ENCODE measurements at regions not wholly inside any gene's neighbourhood (a gene's known extent, or its start where the extent isn't known, plus 50 kb on each side); places are given as distances from the start of the nearest gene placed in this dataset.

- Histone ChIP-seq H3K4me3 (ENCODE audit: insufficient read depth, low read depth, low read length) (no peak overlapping the region), H3K36me3 (replicated peaks; ENCODE audit: control insufficient read depth, insufficient read depth, low read length) (no peaks in the 10 kb centered on the region), H3K27me3 (ENCODE audit: control insufficient read depth, insufficient read depth, low read length) (no peaks in the 10 kb centered on the region)
- DNase-seq, result no peak
These were observed 282.7 kb downstream of the HAO1 start for GRCh38 chr20:7657569-7657968.

DNA sequence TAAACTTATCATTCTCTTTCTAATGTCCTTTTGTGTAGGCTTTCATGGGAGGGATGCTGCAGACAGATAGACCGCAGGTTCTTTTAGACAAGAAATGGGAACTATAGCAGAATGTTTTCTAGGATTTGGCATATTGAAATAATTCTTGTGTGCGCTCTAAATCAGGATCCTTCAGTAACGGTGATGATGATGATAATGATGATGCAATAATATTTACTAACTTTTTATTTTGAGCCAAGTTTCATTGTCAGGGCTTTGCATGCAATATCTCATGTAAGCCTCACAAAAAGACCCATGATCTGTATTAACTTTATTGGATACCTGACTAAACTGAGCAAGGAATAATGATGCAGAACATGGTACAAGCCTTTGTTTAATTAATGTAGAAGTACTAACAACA, 280.1 kb downstream of the HAO1 start:
- H3K27me3 ChIP-seq (ENCODE audit: control insufficient read depth, insufficient read depth, low read length), result no peaks in the 10 kb centered on the region
- no peaks in the 10 kb centered on the region for H3K36me3 ChIP-seq (replicated peaks; ENCODE audit: control insufficient read depth, insufficient read depth, low read length)
- H3K4me3 ChIP-seq (ENCODE audit: insufficient read depth, low read depth, low read length), result no peak overlapping the region
- DNase-seq, result no peak

GRCh38 chr20:7665376-7665775, 274.9 kb downstream of the HAO1 start:
- H3K4me3 ChIP-seq (ENCODE audit: insufficient read depth, low read depth, low read length), result no peak overlapping the region
- DNase-seq, result no peak

DNA sequence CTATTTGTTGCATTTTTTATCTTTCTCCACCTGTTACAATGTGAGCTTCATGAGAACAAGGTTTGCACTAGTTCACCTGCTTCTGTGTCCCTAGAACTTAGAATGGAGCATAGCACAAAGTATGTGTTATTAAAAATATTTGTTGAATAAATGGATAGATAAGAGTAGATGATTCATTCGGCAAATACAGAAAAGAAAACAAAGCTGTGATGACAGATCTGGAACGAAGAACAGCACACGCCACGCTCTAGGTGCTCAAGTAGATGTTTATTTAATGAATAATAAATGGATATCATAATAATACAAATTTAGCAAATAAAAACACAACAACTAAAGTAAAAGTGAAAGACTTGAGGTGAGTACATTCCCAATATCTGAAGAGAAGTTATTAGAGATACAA, 273.1 kb downstream of the HAO1 start:
- Histone ChIP-seq H3K4me3 (ENCODE audit: insufficient read depth, low read depth, low read length) (no peak overlapping the region), H3K36me3 (replicated peaks; ENCODE audit: control insufficient read depth, insufficient read depth, low read length) (no peaks in the 10 kb centered on the region), H3K27me3 (ENCODE audit: control insufficient read depth, insufficient read depth, low read length) (no peaks in the 10 kb centered on the region)
- DNase-seq, result no peak

More at GRCh38 chr20:7665376-7665775, 274.9 kb downstream of the HAO1 start:
- H3K36me3 ChIP-seq (replicated peaks; ENCODE audit: control insufficient read depth, insufficient read depth, low read length), result no peaks in the 10 kb centered on the region
- no peaks in the 10 kb centered on the region for H3K27me3 ChIP-seq (ENCODE audit: control insufficient read depth, insufficient read depth, low read length)

- Histone ChIP-seq H3K27me3 (ENCODE audit: control insufficient read depth, insufficient read depth, low read length) (no peaks in the 10 kb centered on the region), H3K4me3 (ENCODE audit: insufficient read depth, low read depth, low read length) (no peak overlapping the region), H3K36me3 (replicated peaks; ENCODE audit: control insufficient read depth, insufficient read depth, low read length) (no peaks in the 10 kb centered on the region)
- DNase-seq, result no peak
These were observed 267.7 kb downstream of the HAO1 start for GRCh38 chr20:7672571-7672970.

GRCh38 chr20:7673841-7674240, 266.4 kb downstream of the HAO1 start:
- no peaks in the 10 kb centered on the region for H3K36me3 ChIP-seq (replicated peaks; ENCODE audit: control insufficient read depth, insufficient read depth, low read length)
- no peak for DNase-seq
- H3K27me3 ChIP-seq (ENCODE audit: control insufficient read depth, insufficient read depth, low read length), result no peaks in the 10 kb centered on the region
- H3K4me3 ChIP-seq (ENCODE audit: insufficient read depth, low read depth, low read length), result no peak overlapping the region

DNA sequence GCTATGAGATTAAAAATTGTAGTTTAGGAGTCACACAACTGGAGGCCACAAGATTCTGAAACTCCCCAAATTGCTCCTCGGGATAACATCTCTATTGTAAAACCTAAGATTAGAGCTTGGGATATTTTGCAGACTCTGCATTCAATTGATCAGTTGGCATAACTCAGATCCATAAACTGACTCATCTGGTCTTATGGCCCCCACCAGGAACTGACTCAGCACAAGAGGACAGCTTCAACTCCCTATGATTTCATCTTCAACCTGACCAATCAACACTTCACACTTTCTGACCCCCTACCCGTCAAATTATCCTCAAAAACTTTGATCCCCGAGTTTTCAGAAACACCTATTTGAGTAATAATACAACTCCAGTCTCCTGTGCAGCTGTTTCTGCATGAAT, 257.3 kb downstream of the HAO1 start:
- Histone ChIP-seq H3K36me3 (replicated peaks; ENCODE audit: control insufficient read depth, insufficient read depth, low read length) (no peaks in the 10 kb centered on the region), H3K4me3 (ENCODE audit: insufficient read depth, low read depth, low read length) (no peak overlapping the region), H3K27me3 (ENCODE audit: control insufficient read depth, insufficient read depth, low read length) (no peaks in the 10 kb centered on the region)
- no peak for DNase-seq

GRCh38 chr20:7687065-7687464, 253.2 kb downstream of the HAO1 start:
- H3K4me3 ChIP-seq (ENCODE audit: insufficient read depth, low read depth, low read length), result no peak overlapping the region
- H3K27me3 ChIP-seq (ENCODE audit: control insufficient read depth, insufficient read depth, low read length), result no peaks in the 10 kb centered on the region
- H3K36me3 ChIP-seq (replicated peaks; ENCODE audit: control insufficient read depth, insufficient read depth, low read length), result no peaks in the 10 kb centered on the region
- DNase-seq, result no peak

- DNase-seq, result no peak
- Histone ChIP-seq H3K27me3 (ENCODE audit: control insufficient read depth, insufficient read depth, low read length) (no peaks in the 10 kb centered on the region), H3K36me3 (replicated peaks; ENCODE audit: control insufficient read depth, insufficient read depth, low read length) (no peaks in the 10 kb centered on the region), H3K4me3 (ENCODE audit: insufficient read depth, low read depth, low read length) (no peak overlapping the region)
These were observed 251.1 kb downstream of the HAO1 start for GRCh38 chr20:7689151-7689550.

DNA sequence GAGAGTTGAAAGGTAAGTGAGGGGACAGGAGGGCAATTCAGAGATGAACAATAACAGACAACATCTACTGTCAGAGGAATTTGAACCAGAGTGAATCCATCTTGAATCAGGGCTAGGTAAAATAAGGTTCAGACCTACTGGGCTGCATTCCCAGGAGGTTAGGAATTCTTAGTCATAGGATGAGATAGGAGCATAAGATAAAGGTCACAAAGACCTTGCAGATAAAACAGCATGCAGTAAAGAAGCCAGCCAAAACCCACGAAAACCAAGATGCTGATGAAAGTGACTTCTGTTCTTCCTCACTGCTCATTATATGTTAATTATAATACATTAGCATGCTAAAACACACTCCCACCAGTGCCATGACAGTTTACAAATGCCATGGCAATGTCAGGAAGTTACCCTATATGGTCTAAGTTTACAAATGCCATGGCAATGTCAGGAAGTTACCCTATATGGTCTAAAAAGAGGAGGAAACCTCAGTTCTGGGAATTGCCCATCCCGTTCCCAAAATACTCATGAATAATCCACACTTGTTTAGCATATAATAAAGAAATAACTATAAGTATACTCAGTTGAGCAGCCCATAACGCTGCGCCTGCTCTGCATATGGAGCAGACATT, 248.5 kb downstream of the HAO1 start:
- no peaks in the 10 kb centered on the region for H3K36me3 ChIP-seq (replicated peaks; ENCODE audit: control insufficient read depth, insufficient read depth, low read length)
- no peaks in the 10 kb centered on the region for H3K27me3 ChIP-seq (ENCODE audit: control insufficient read depth, insufficient read depth, low read length)
- H3K4me3 ChIP-seq (ENCODE audit: insufficient read depth, low read depth, low read length), result no peak overlapping the region
- no peak for DNase-seq

DNA sequence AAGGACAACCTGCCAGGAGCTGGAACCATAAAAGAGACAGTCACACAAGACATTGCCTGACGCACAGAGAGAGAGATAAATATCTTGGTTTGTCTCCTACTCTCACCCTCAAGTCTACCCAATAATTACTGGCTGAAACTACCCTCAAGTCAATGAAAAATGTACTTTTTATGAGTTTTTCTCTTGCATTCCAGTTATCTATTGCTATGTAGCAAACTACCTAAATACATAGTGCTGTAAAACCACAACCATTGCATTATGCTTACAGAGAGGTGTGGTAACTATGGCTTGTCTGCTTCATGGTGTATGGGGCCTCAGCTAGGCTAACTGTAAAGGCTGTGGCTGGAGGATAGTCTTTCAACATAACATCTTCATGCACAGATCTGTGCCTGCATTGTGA, 247.8 kb downstream of the HAO1 start:
- Histone ChIP-seq H3K36me3 (replicated peaks; ENCODE audit: control insufficient read depth, insufficient read depth, low read length) (no peaks in the 10 kb centered on the region), H3K27me3 (ENCODE audit: control insufficient read depth, insufficient read depth, low read length) (no peaks in the 10 kb centered on the region), H3K4me3 (ENCODE audit: insufficient read depth, low read depth, low read length) (no peak overlapping the region)
- DNase-seq, result no peak

DNA sequence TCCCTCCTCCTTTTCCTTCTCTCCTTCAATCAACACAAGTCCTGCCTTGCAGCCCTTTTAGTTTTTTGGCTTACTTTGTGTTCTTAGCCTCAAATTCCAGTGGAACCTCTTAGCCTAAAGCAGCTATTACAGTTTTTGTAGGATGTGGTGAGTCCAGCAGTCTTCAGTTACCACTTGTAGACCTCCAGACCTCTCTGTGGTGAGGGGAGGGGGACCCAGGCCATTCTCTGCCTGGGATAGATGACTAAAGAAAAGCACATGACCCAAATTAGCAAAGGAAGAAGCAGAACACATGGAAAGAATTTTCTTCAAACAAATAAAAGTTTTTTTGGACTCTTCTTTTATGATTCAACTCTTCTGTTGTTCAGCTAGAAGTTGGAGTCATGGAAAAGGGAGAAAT, 246.5 kb downstream of the HAO1 start:
- Histone ChIP-seq H3K27me3 (ENCODE audit: control insufficient read depth, insufficient read depth, low read length) (no peaks in the 10 kb centered on the region), H3K36me3 (replicated peaks; ENCODE audit: control insufficient read depth, insufficient read depth, low read length) (no peaks in the 10 kb centered on the region), H3K4me3 (ENCODE audit: insufficient read depth, low read depth, low read length) (no peak overlapping the region)
- no peak for DNase-seq

GRCh38 chr20:7695051-7695495, 245.2 kb downstream of the HAO1 start:
- no peaks in the 10 kb centered on the region for H3K27me3 ChIP-seq (ENCODE audit: control insufficient read depth, insufficient read depth, low read length)
- H3K36me3 ChIP-seq (replicated peaks; ENCODE audit: control insufficient read depth, insufficient read depth, low read length), result no peaks in the 10 kb centered on the region
- H3K4me3 ChIP-seq (ENCODE audit: insufficient read depth, low read depth, low read length), result no peak overlapping the region
- DNase-seq, result no peak

DNA sequence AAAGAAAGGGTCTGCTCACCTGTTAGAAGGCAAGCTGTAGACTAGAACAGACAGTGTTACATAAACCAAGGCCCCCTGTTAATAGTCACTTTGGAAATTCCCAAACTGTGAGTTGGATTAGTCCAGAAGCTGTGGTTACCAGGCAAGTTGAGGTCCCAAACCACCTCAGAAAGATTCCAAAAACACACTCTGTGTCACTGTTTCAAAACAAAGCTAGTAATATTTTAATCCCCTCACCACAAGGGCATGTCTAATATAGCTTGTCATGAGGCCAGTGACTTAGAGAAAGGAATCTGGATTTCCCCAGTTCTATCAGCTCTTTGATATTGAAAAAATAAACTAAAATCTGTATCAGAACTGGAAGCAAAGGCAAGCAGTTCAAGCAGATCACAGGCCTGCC, 244.6 kb downstream of the HAO1 start:
- DNase-seq, result no peak
- Histone ChIP-seq H3K27me3 (ENCODE audit: control insufficient read depth, insufficient read depth, low read length) (no peaks in the 10 kb centered on the region), H3K4me3 (ENCODE audit: insufficient read depth, low read depth, low read length) (no peak overlapping the region), H3K36me3 (replicated peaks; ENCODE audit: control insufficient read depth, insufficient read depth, low read length) (no peaks in the 10 kb centered on the region)

GRCh38 chr20:7696311-7696710, 243.9 kb downstream of the HAO1 start:
- no peak for DNase-seq
- no peaks in the 10 kb centered on the region for H3K27me3 ChIP-seq (ENCODE audit: control insufficient read depth, insufficient read depth, low read length)
- no peak overlapping the region for H3K4me3 ChIP-seq (ENCODE audit: insufficient read depth, low read depth, low read length)
- H3K36me3 ChIP-seq (replicated peaks; ENCODE audit: control insufficient read depth, insufficient read depth, low read length), result no peaks in the 10 kb centered on the region

- H3K27me3 ChIP-seq (ENCODE audit: control insufficient read depth, insufficient read depth, low read length), result no peaks in the 10 kb centered on the region
- H3K4me3 ChIP-seq (ENCODE audit: insufficient read depth, low read depth, low read length), result no peak overlapping the region
- DNase-seq, result no peak
- no peaks in the 10 kb centered on the region for H3K36me3 ChIP-seq (replicated peaks; ENCODE audit: control insufficient read depth, insufficient read depth, low read length)
These were observed 238.1 kb downstream of the HAO1 start for GRCh38 chr20:7702141-7702540.

Data from H7 (cell line).